Medulla oblongata (tissue), 1 donor: ENCODE measurements at regions not wholly inside any gene's neighbourhood (a gene's known extent, or its start where the extent isn't known, plus 50 kb on each side); places are given as distances from the start of the nearest gene placed in this dataset.
"Not testable (repeated sequence)": the region's sequence is repeated elsewhere in the genome, so short reads cannot be mapped to it uniquely, and the experiment has no call there.

Experiments used
- DNase-seq: peaks from one replicate; pipeline ENCODE4 v3.0.0-alpha.2; 2015; ENCODE audit errors: extremely low spot score

- DNase-seq, result no peak
These were observed 370.8 kb downstream of the SEC14L1 start for GRCh38 chr17:77511514-77512061.

- no peak for DNase-seq
These were observed 371.5 kb downstream of the SEC14L1 start for GRCh38 chr17:77512062-77512946.

GRCh38 chr17:77513045-77513444, 372.3 kb downstream of the SEC14L1 start:
- no peak for DNase-seq

- DNase-seq, result no peak
These were observed 374.5 kb downstream of the SEC14L1 start for GRCh38 chr17:77515227-77515626.

GRCh38 chr17:77516902-77517301, 376.1 kb downstream of the SEC14L1 start:
- no peak for DNase-seq

- DNase-seq, result no peak
These were observed 380.3 kb downstream of the SEC14L1 start for GRCh38 chr17:77521076-77521475.

- no peak for DNase-seq
These were observed 382.8 kb downstream of the SEC14L1 start for GRCh38 chr17:77523540-77523939.

- DNase-seq, result no peak
These were observed 385.5 kb downstream of the SEC14L1 start for GRCh38 chr17:77526259-77526711.

- no peak for DNase-seq
These were observed 386.1 kb downstream of the SEC14L1 start for GRCh38 chr17:77526728-77527350.

GRCh38 chr17:77527409-77527808, 386.6 kb downstream of the SEC14L1 start:
- no peak for DNase-seq

- no peak for DNase-seq
These were observed 387.2 kb downstream of the SEC14L1 start for GRCh38 chr17:77527836-77528505.

- DNase-seq, result no peak
These were observed 388.0 kb downstream of the SEC14L1 start for GRCh38 chr17:77528516-77529327.

GRCh38 chr17:77529328-77529650, 388.5 kb downstream of the SEC14L1 start:
- no peak for DNase-seq

GRCh38 chr17:77530591-77530990, 389.8 kb downstream of the SEC14L1 start:
- DNase-seq, result no peak

- DNase-seq, result no peak
These were observed 390.2 kb downstream of the SEC14L1 start for GRCh38 chr17:77531002-77531401.

- DNase-seq, result no peak
These were observed 390.9 kb downstream of the SEC14L1 start for GRCh38 chr17:77531641-77532040.

GRCh38 chr17:77533697-77534096, 392.9 kb downstream of the SEC14L1 start:
- not testable (repeated sequence) for DNase-seq

- no peak for DNase-seq
These were observed 393.4 kb downstream of the SEC14L1 start for GRCh38 chr17:77534137-77534536.

- no peak for DNase-seq
These were observed 394.7 kb downstream of the SEC14L1 start for GRCh38 chr17:77535435-77535834.

- no peak for DNase-seq
These were observed 395.1 kb downstream of the SEC14L1 start for GRCh38 chr17:77535892-77536291.

- no peak for DNase-seq
These were observed 396.8 kb downstream of the SEC14L1 start for GRCh38 chr17:77537566-77537965.

GRCh38 chr17:77540531-77540930, 399.8 kb downstream of the SEC14L1 start:
- no peak for DNase-seq
